ENCODE measurements at regions not wholly inside any gene's neighbourhood (a gene's known extent, or its start where the extent isn't known, plus 50 kb on each side); places are given as distances from the start of the nearest gene placed in this dataset.

DNA sequence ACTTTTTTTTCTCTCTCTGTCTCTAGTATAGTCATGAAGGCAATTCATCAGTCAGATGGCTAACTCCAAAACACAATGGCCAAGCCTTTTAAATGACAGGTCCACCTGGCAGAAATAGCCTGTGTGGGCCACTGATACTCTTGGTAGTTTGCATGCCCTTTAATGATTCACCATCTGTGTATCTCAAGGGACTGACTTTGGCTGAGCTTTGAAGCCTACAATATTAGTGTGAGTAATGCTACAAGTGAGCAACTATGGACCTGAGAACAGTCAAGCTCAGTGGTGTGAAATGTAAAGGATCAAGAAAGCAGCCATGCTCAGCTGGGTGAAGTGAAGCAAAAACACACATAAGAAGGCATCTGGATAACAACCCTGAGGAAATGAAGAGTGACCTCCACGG is 506.9 kb downstream of the TLE1 start:
- no peak overlapping the region for H3K4me3 ChIP-seq (ENCODE audit: low read length, poor library complexity, severe bottlenecking)
- no peak overlapping the region for H2AFZ ChIP-seq (ENCODE audit: low read length)
- H3K36me3 ChIP-seq (ENCODE audit: insufficient read depth, low read length), result no peaks in the 10 kb centered on the region
- no peaks in the 10 kb centered on the region for H3K27me3 ChIP-seq (ENCODE audit: insufficient read depth, low read length, poor library complexity, severe bottlenecking)
- no peaks in the 10 kb centered on the region for H3F3A ChIP-seq (ENCODE audit: low read depth)
- H3K9ac ChIP-seq (ENCODE audit: low read depth, low read length, poor library complexity, severe bottlenecking), result no peak overlapping the region
- TF ChIP-seq, protein P1, sequence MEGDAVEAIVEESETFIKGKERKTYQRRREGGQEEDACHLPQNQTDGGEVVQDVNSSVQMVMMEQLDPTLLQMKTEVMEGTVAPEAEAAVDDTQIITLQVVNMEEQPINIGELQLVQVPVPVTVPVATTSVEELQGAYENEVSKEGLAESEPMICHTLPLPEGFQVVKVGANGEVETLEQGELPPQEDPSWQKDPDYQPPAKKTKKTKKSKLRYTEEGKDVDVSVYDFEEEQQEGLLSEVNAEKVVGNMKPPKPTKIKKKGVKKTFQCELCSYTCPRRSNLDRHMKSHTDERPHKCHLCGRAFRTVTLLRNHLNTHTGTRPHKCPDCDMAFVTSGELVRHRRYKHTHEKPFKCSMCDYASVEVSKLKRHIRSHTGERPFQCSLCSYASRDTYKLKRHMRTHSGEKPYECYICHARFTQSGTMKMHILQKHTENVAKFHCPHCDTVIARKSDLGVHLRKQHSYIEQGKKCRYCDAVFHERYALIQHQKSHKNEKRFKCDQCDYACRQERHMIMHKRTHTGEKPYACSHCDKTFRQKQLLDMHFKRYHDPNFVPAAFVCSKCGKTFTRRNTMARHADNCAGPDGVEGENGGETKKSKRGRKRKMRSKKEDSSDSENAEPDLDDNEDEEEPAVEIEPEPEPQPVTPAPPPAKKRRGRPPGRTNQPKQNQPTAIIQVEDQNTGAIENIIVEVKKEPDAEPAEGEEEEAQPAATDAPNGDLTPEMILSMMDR (conservative IDR thresholded peaks at IDR 0.05; ENCODE audit: low read length), result no peak
- TF ChIP-seq EZH2phosphoT487 (IDR thresholded peaks at IDR 0.05; ENCODE audit: borderline replicate concordance), result no peak
- no peaks in the 10 kb centered on the region for H4K20me1 ChIP-seq (ENCODE audit: insufficient read depth, low read length, poor library complexity, severe bottlenecking)
- H3K9me2 ChIP-seq (replicated peaks; ENCODE audit: low read depth, low read length), result no peaks in the 10 kb centered on the region
- no peaks in the 10 kb centered on the region for H3K4me1 ChIP-seq (ENCODE audit: insufficient read depth, low read length, poor library complexity, severe bottlenecking)
- H3K9me3 ChIP-seq (ENCODE audit: insufficient read depth, low read depth, low read length), result no peaks in the 10 kb centered on the region
- H3K4me2 ChIP-seq (ENCODE audit: low read depth, low read length, poor library complexity, severe bottlenecking), result no peak overlapping the region
- no peaks in the 10 kb centered on the region for H3K79me2 ChIP-seq (ENCODE audit: insufficient read depth, low read length)

DNA sequence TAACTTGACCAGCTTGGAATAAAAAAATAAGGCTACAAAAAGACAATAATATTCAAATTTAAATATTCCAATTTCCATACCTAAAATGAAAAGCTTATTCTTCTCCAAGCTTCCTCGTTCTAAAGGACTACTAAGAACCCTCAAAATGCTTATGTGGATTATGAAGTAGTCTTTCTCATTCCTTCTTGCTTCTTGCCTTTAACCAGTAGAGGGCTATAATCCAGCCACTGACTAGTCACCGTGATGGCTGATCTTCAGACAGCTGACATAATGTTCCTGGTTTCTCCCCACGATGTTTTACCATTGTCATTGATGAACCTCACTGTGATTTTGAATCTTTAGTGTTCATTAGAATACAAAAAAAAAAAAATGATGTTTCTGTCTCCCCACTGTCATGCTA is 515.3 kb downstream of the TLE1 start:
- TF ChIP-seq, protein P1 (conservative IDR thresholded peaks at IDR 0.05; ENCODE audit: low read length), result peak; percentile 17; the same call in 1 of the 2 replicates
- TF ChIP-seq EZH2phosphoT487 (IDR thresholded peaks at IDR 0.05; ENCODE audit: borderline replicate concordance), result no peak
- H3K4me2 ChIP-seq (ENCODE audit: low read depth, low read length, poor library complexity, severe bottlenecking), result no peak overlapping the region
- no peaks in the 10 kb centered on the region for H3K9me2 ChIP-seq (replicated peaks; ENCODE audit: low read depth, low read length)

GRCh38 chr9:81171689-81172088 is 517.7 kb downstream of the TLE1 start:
- Histone ChIP-seq H4K20me1 (ENCODE audit: insufficient read depth, low read length, poor library complexity, severe bottlenecking) (no peaks in the 10 kb centered on the region), H3K9me2 (replicated peaks; ENCODE audit: low read depth, low read length) (no peaks in the 10 kb centered on the region), H3K9me3 (ENCODE audit: insufficient read depth, low read depth, low read length) (no peaks in the 10 kb centered on the region), H3K36me3 (ENCODE audit: insufficient read depth, low read length) (no peaks in the 10 kb centered on the region), H3K27me3 (ENCODE audit: insufficient read depth, low read length, poor library complexity, severe bottlenecking) (no peaks in the 10 kb centered on the region), H3K9ac (ENCODE audit: low read depth, low read length, poor library complexity, severe bottlenecking) (no peak overlapping the region), H3K79me2 (ENCODE audit: insufficient read depth, low read length) (no peaks in the 10 kb centered on the region), H3K4me2 (ENCODE audit: low read depth, low read length, poor library complexity, severe bottlenecking) (no peak overlapping the region), H2AFZ (ENCODE audit: low read length) (no peak overlapping the region), H3F3A (ENCODE audit: low read depth) (no peaks in the 10 kb centered on the region), H3K4me1 (ENCODE audit: insufficient read depth, low read length, poor library complexity, severe bottlenecking) (no peaks in the 10 kb centered on the region), H3K4me3 (ENCODE audit: low read length, poor library complexity, severe bottlenecking) (no peak overlapping the region)
- TF ChIP-seq, protein P1 (conservative IDR thresholded peaks at IDR 0.05; ENCODE audit: low read length), result no peak
- no peak for TF ChIP-seq EZH2phosphoT487 (IDR thresholded peaks at IDR 0.05; ENCODE audit: borderline replicate concordance)

More for the DNA sequence above, 515.3 kb downstream of the TLE1 start:
- H4K20me1 ChIP-seq (ENCODE audit: insufficient read depth, low read length, poor library complexity, severe bottlenecking), result no peaks in the 10 kb centered on the region
- H3F3A ChIP-seq (ENCODE audit: low read depth), result no peaks in the 10 kb centered on the region
- no peaks in the 10 kb centered on the region for H3K9me3 ChIP-seq (ENCODE audit: insufficient read depth, low read depth, low read length)
- no peaks in the 10 kb centered on the region for H3K36me3 ChIP-seq (ENCODE audit: insufficient read depth, low read length)
- H3K27me3 ChIP-seq (ENCODE audit: insufficient read depth, low read length, poor library complexity, severe bottlenecking), result no peaks in the 10 kb centered on the region
- no peak overlapping the region for H2AFZ ChIP-seq (ENCODE audit: low read length)
- no peaks in the 10 kb centered on the region for H3K79me2 ChIP-seq (ENCODE audit: insufficient read depth, low read length)
- no peaks in the 10 kb centered on the region for H3K4me1 ChIP-seq (ENCODE audit: insufficient read depth, low read length, poor library complexity, severe bottlenecking)
- H3K4me3 ChIP-seq (ENCODE audit: low read length, poor library complexity, severe bottlenecking), result no peak overlapping the region
- no peak overlapping the region for H3K9ac ChIP-seq (ENCODE audit: low read depth, low read length, poor library complexity, severe bottlenecking)

Measured in Loucy (cell line).